Astrocyte (in vitro differentiated cells and primary cell): ENCODE measurements at regions not wholly inside any gene's neighbourhood (a gene's known extent, or its start where the extent isn't known, plus 50 kb on each side); places are given as distances from the start of the nearest gene placed in this dataset.

Source experiments
- CTCF ChIP-seq: IDR thresholded peaks from 2 replicates; pipeline ENCODE4 v1.5.1; 2011; ENCODE audit warnings: low read depth, mild to moderate bottlenecking, inconsistent platforms, low read length, moderate library complexity; ENCODE audit not compliant: insufficient read depth
- EZH2 ChIP-seq: IDR thresholded peaks from 2 replicates; pipeline ENCODE4 v1.6.1; 2012; ENCODE audit warnings: mild to moderate bottlenecking, low read length, inconsistent platforms; ENCODE audit not compliant: insufficient read depth

- TF ChIP-seq CTCF: no peak
- TF ChIP-seq EZH2: no peak
Measured at GRCh38 chr1:60731321-60731720, 351.0 kb upstream of the NFIA start.
